ENCODE measurements at regions not wholly inside any gene's neighbourhood (a gene's known extent, or its start where the extent isn't known, plus 50 kb on each side); places are given as distances from the start of the nearest gene placed in this dataset.

- TF ChIP-seq PRDM10 (tag by site-specific recombination; IDR thresholded peaks at IDR 0.05) (no peak), PATZ1 (tag by site-specific recombination; IDR thresholded peaks at IDR 0.05) (no peak), SALL2 (tag by site-specific recombination; IDR thresholded peaks at IDR 0.05; ENCODE audit: borderline replicate concordance) (no peak)
Observed at GRCh38 chr4:128715616-128716015, 93.9 kb upstream of the JADE1 start.

Data from HEK293 (cell line).